DOHH2 (cell line): ENCODE measurements at regions not wholly inside any gene's neighbourhood (a gene's known extent, or its start where the extent isn't known, plus 50 kb on each side); places are given as distances from the start of the nearest gene placed in this dataset.

Source experiments
- EZH2phosphoT487 ChIP-seq: fragments of 200-600 bp; sonication (generic); IDR thresholded peaks from 2 replicates; pipeline ENCODE4 v1.6.1; 2017; ENCODE audit warnings: borderline replicate concordance, mild to moderate bottlenecking, antibody characterized with exemption, low read length, moderate library complexity, mixed read lengths
- TF ChIP-seq, protein P1 (sequence below): fragments of 200-600 bp; sonication (generic); IDR thresholded peaks from one replicate; pipeline ENCODE4 v1.5.1; 2014; ENCODE audit warnings: antibody characterized with exemption, mild to moderate bottlenecking, low read depth, low read length; ENCODE audit not compliant: poor library complexity, severe bottlenecking

DNA sequence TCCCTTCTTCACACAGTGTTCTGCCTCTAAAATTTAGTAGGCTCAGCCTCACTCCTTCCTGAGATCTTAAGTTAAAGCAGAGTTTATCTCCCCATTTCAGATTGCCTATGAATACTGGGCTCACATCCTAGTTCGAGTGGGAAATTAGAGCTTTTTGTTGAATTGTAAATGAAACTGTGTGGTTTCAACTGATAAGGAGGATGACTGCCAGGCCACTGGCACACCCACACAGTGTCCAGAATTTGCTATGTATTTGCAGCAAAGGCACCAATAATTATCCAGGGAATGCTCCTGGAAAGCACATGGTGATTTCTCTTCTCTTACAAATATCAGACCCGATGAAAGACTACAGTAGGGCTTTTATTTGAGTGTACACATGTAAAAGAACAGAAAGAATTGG is 308.1 kb upstream of the COL8A1 start:
- TF ChIP-seq, protein P1, sequence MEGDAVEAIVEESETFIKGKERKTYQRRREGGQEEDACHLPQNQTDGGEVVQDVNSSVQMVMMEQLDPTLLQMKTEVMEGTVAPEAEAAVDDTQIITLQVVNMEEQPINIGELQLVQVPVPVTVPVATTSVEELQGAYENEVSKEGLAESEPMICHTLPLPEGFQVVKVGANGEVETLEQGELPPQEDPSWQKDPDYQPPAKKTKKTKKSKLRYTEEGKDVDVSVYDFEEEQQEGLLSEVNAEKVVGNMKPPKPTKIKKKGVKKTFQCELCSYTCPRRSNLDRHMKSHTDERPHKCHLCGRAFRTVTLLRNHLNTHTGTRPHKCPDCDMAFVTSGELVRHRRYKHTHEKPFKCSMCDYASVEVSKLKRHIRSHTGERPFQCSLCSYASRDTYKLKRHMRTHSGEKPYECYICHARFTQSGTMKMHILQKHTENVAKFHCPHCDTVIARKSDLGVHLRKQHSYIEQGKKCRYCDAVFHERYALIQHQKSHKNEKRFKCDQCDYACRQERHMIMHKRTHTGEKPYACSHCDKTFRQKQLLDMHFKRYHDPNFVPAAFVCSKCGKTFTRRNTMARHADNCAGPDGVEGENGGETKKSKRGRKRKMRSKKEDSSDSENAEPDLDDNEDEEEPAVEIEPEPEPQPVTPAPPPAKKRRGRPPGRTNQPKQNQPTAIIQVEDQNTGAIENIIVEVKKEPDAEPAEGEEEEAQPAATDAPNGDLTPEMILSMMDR: no peak
- no peak for TF ChIP-seq EZH2phosphoT487
